Heart left ventricle (tissue), 16 donors: ENCODE measurements at regions not wholly inside any gene's neighbourhood (a gene's known extent, or its start where the extent isn't known, plus 50 kb on each side); places are given as distances from the start of the nearest gene placed in this dataset.

Experiments
- ATAC-seq, 4 donors: fragments of 200-7000 bp; cut with Tn5 transposase; one replicate each; pipeline ENCODE4 v1.9.1; 2020 to 2022; ENCODE audit warnings: moderate library complexity in 4 of 4, mild to moderate bottlenecking in 3 of 4, moderate number of reproducible peaks in 1 of 4
- DNase-seq, 5 donors: peaks; one replicate each; pipeline ENCODE4 v3.0.0-alpha.2; 2020
- H3K27ac ChIP-seq, 12 donors: fragments of 200-600 bp; sonication (generic) in 4 of 12; one replicate each; pipeline versions ENCODE4 v1.5.0 to v1.8.0; 2016 to 2022; ENCODE audit warnings: mild to moderate bottlenecking in 2 of 12
- H3K27me3 ChIP-seq, 9 donors: fragments of 200-600 bp; sonication (generic) in 2 of 9; one replicate each; pipeline versions ENCODE4 v1.5.1 to v1.8.0; 2016 to 2022; ENCODE audit warnings: mild to moderate bottlenecking in 3 of 9
- H3K36me3 ChIP-seq, 9 donors: fragments of 200-600 bp; sonication (generic) in 2 of 9; one replicate each; pipeline versions ENCODE4 v1.5.0 to v1.8.0; 2018 to 2022; ENCODE audit warnings: mild to moderate bottlenecking in 2 of 9
- H3K4me1 ChIP-seq, 12 donors: fragments of 200-600 bp; sonication (generic) in 4 of 12; one replicate each; pipeline versions ENCODE4 v1.5.0 to v1.8.0; 2016 to 2022; ENCODE audit warnings: mild to moderate bottlenecking in 3 of 12
- H3K4me3 ChIP-seq, 12 donors: fragments of 200-600 bp; sonication (generic) in 4 of 12; one replicate each; pipeline versions ENCODE4 v1.5.0 to v1.8.0; 2017 to 2022; ENCODE audit warnings: mild to moderate bottlenecking in 9 of 12, moderate library complexity in 4 of 12
- H3K9me3 ChIP-seq, 12 donors: fragments of 200-600 bp; sonication (generic) in 4 of 12; one replicate each; pipeline versions ENCODE4 v1.5.0 to v1.8.0; 2016 to 2022; ENCODE audit warnings: mild to moderate bottlenecking in 1 of 12
- CTCF ChIP-seq, 12 donors: fragments of 200-600 bp; sonication (generic) in 4 of 12; IDR thresholded peaks; one replicate each; pipeline versions ENCODE4 v1.5.0 to v1.8.0; 2018 to 2022; ENCODE audit warnings: antibody characterized with exemption in 12 of 12, mild to moderate bottlenecking in 5 of 12
- POLR2A ChIP-seq, 2 donors: fragments of 450-650 bp; IDR thresholded peaks; one replicate each; pipeline ENCODE4 v1.6.1; 2017; ENCODE audit warnings: antibody characterized with exemption in 2 of 2, mild to moderate bottlenecking in 2 of 2, moderate library complexity in 2 of 2
- WGBS, 4 donors: extraction: QIAGEN DNeasy Blood & Tissue Kit in 2 of 4; methylation state at CpG; one replicate each; pipeline versions ENCODE4 v1.1.5 to v1.1.7; 2013 to 2018; 5-methylcytosine and 5-hydroxymethylcytosine counted together
- intact Hi-C, 10 donors: fragments of 100-400 bp; cut with DNase I; formaldehyde crosslinking; loops; one replicate each; pipeline versions ENCODE4 v1.11.1 to v1.14.2; 2022
- donor health status: ischemic (EF 13 %, LVEDD 7.1; RV severe dilation, severe dysfunction).
- donor health status: healthy with polysubstance abuse.
- donor health status: DM: no; HTN: yes; CAD: no.
- donor health status: DM: no; HTN: no; CAD: no.
- donor health status: ischemic (EF 25% LVEDD 6.9; RV normal size, moderate dysfunction).
- donor health status: ischemic (EF 25% LVEDD 5.7; RV mildly dilated, moderate dysfunction).
- donor health status: healthy.
- donor health status: DM: yes; HTN: yes; CAD: no.
- donor health status: ischemic (EF 35%, LVEDD 5.7; RV mildly dilated, moderate dysfunction).
- donor health status: nonischemic (EF 11% LVEDD 7.7; RV severe dilation, severe dysfunction).
- donor health status: DM: yes; HTN: yes; CAD: no.
- donor health status: PGD.
- donor health status: ischemic (EF 29% LVEDD 5.4; RV normal size, mild dysfunction).
- donor health status: nonischemic (EF 23%, LVEDD 6.1; RV moderate dilation, normal function).

- no peak for DNase-seq
- Histone ChIP-seq H3K27ac (no peak overlapping the region), H3K36me3 (no peaks in the 10 kb centered on the region), H3K27me3 (no peaks in the 10 kb centered on the region), H3K4me1 (no peaks in the 10 kb centered on the region), H3K9me3 (no peaks in the 10 kb centered on the region), H3K4me3 (no peak overlapping the region)
- TF ChIP-seq POLR2A (IDR thresholded peaks at IDR 0.05) (no peak), CTCF (IDR thresholded peaks at IDR 0.05) (no peak)
- ATAC-seq = no peak
- WGBS, 4 donors = 22 to 47% (median 28%) methylated on average over 2 of the region's 2 CpGs
- intact Hi-C loops = no loop called here
These were observed 925.8 kb downstream of the MRPL39 start for GRCh38 chr21:24681456-24681855.

GRCh38 chr21:24671901-24672300 is 935.4 kb downstream of the MRPL39 start:
- Histone ChIP-seq H3K27ac (no peak overlapping the region), H3K27me3 (no peaks in the 10 kb centered on the region), H3K36me3 (no peaks in the 10 kb centered on the region), H3K4me3 (no peak overlapping the region), H3K9me3 (no peaks in the 10 kb centered on the region), H3K4me1 (no peaks in the 10 kb centered on the region)
- intact Hi-C loops = no loop called here
- ATAC-seq (no peak), DNase-seq (no peak)
- WGBS, 4 donors = 55 to 68% (median 62%) methylated on average over 1 of the region's 1 CpG
- no peak for TF ChIP-seq POLR2A (IDR thresholded peaks at IDR 0.05)
- TF ChIP-seq CTCF (IDR thresholded peaks at IDR 0.05) = no peak

- H3K27me3 ChIP-seq = no peaks in the 10 kb centered on the region
- H3K4me1 ChIP-seq = no peaks in the 10 kb centered on the region
- no peak overlapping the region for H3K4me3 ChIP-seq
- H3K9me3 ChIP-seq = no peaks in the 10 kb centered on the region
- no peaks in the 10 kb centered on the region for H3K36me3 ChIP-seq
- no peak for DNase-seq
- no peak overlapping the region for H3K27ac ChIP-seq
- no peak for ATAC-seq
- intact Hi-C loops = no loop called here
- no peak for TF ChIP-seq POLR2A (IDR thresholded peaks at IDR 0.05)
- no peak for TF ChIP-seq CTCF (IDR thresholded peaks at IDR 0.05)
These were observed 948.4 kb downstream of the MRPL39 start for GRCh38 chr21:24658926-24659325.

- Histone ChIP-seq H3K36me3 (no peaks in the 10 kb centered on the region), H3K9me3 (no peaks in the 10 kb centered on the region), H3K4me1 (no peaks in the 10 kb centered on the region), H3K4me3 (no peak overlapping the region), H3K27me3 (no peaks in the 10 kb centered on the region), H3K27ac (no peak overlapping the region)
- TF ChIP-seq CTCF (IDR thresholded peaks at IDR 0.05) (no peak), POLR2A (IDR thresholded peaks at IDR 0.05) (no peak)
- ATAC-seq (no peak), DNase-seq (no peak)
- WGBS, 4 donors = 70 to 86% (median 74%) methylated on average over 1 of the region's 1 CpG
- intact Hi-C loops = no loop called here
These were observed 949.3 kb downstream of the MRPL39 start for GRCh38 chr21:24658026-24658425.
